Naive B cell (primary cell): ENCODE measurements at regions not wholly inside any gene's neighbourhood (a gene's known extent, or its start where the extent isn't known, plus 50 kb on each side); places are given as distances from the start of the nearest gene placed in this dataset.

Experiments
- ATAC-seq, 2 donors: fragments of 150-1000 bp; cut with Tn5 transposase; 2 replicates each; pipeline ENCODE4 v1.10.0; 2021; ENCODE audit warnings: low read depth in 2 of 2, mild to moderate bottlenecking in 2 of 2, moderate library complexity in 2 of 2
- DNase-seq: peaks from one replicate; pipeline ENCODE4 v3.0.0; 2022
- H3K27ac Mint-ChIP-seq, 6 donors: one replicate each; pipeline ENCODE4 v1.8.0; 2020 to 2022; ENCODE audit warnings: mild to moderate bottlenecking in 6 of 6, mixed read lengths in 6 of 6, moderate library complexity in 5 of 6, inconsistent platforms in 2 of 6
- H3K27me3 Mint-ChIP-seq, 3 donors: one replicate each; pipeline ENCODE4 v1.8.0; 2021 to 2022; ENCODE audit warnings: mixed read lengths in 3 of 3, mild to moderate bottlenecking in 1 of 3
- H3K36me3 Mint-ChIP-seq, 2 donors: one replicate each; pipeline ENCODE4 v1.8.0; 2020 to 2022; ENCODE audit warnings: mixed read lengths in 2 of 2, inconsistent platforms in 1 of 2, mild to moderate bottlenecking in 1 of 2
- H3K4me1 Mint-ChIP-seq, 3 donors: one replicate each; pipeline ENCODE4 v1.8.0; 2020 to 2022; ENCODE audit warnings: mixed read lengths in 3 of 3, inconsistent platforms in 1 of 3, mild to moderate bottlenecking in 1 of 3, moderate library complexity in 1 of 3
- H3K4me3 Mint-ChIP-seq, 8 donors: one replicate each; pipeline ENCODE4 v1.8.0; 2020 to 2022; ENCODE audit warnings: mild to moderate bottlenecking in 8 of 8, mixed read lengths in 8 of 8, moderate library complexity in 8 of 8, inconsistent platforms in 2 of 8
- H3K9me3 Mint-ChIP-seq, 7 donors: one replicate each; pipeline ENCODE4 v1.8.0; 2020 to 2022; ENCODE audit warnings: mixed read lengths in 7 of 7, mild to moderate bottlenecking in 5 of 7, inconsistent platforms in 2 of 7, moderate library complexity in 1 of 7

DNA sequence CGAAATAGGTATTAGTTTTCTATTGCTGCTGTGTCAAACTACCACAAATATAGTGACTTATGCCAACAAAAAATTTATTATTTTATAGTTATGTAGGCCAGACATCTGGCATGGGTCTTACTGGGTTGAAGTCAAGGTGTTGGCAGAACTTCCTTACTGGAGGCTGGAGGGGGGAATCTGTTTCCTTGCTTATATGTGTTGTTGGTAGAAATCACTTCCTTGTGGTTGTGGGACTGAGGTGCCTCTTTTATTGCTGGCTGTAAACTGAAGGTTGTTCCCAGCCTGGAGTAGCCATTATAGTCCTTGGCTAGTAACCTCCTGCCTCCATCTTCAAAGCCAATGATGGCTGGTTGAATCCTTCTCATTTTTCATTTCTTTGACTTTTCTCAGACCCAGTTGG, 439.8 kb upstream of the EEF2KMT start:
- Mint-ChIP-seq H3K27ac (peak overlapping the region in 1 of 6 donors; percentile 11), H3K4me1 (no peaks in the 10 kb centered on the region), H3K27me3 (peaks cover 0 to 11% (median 5%) of the 10 kb centered on the region in 3 donors), H3K4me3 (no peak overlapping the region), H3K36me3 (no peaks in the 10 kb centered on the region), H3K9me3 (peaks cover 0 to 18% (median 5%) of the 10 kb centered on the region in 7 donors)
- ATAC-seq (no peak), DNase-seq (no peak)

DNA sequence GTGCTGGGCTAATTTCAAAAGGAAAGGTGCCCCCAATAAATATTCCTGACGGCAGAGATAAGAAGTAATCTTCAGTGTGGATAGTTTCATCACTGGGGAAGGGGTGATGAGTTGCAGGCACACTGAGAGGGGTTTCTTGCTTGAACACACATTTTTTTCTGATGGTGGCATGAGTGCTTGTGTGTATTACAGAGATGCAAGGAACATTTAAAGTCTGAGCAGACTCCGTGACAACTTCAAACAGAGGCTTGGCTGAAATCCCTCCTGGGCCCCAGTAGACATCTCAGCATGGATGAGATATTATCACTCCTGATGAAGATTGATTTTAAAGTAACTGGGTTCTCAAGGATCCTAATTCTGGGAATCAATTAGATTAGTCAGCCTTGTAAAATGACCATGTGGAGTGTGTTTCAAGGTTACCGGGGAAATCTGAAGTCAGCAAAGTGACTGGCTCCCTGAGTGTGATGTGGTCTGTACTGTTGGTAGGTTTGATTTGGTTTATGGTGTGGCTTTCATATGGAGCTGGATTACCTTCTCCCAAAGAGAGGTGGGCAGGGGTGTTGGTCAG, 435.8 kb upstream of the EEF2KMT start:
- Mint-ChIP-seq H3K4me3 (no peak overlapping the region), H3K27ac (no peak overlapping the region), H3K27me3 (peaks cover 0 to 9% (median 0%) of the 10 kb centered on the region in 3 donors), H3K9me3 (peaks cover 2 to 23% (median 8%) of the 10 kb centered on the region in 7 donors), H3K4me1 (no peaks in the 10 kb centered on the region), H3K36me3 (no peaks in the 10 kb centered on the region)
- DNase-seq: no peak
- no peak for ATAC-seq

DNA sequence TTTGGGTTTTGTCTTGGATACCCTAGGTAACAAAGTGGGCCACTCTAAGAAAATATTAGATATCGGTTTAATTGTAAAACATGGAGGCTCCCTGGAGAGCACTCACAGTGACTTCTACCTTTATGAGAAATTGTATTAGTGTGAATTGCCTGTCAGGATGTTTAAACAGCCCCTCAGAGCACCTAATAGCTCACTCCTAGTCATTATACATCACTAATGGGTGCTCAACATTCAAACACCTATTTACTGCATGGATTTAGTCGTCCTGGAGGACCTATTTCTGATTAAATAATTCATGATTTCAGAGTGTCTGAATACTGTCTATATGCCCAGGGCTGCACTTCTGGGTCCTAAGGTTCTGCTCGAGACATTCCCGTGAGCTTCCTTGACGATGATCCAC, 430.2 kb upstream of the EEF2KMT start:
- no peak overlapping the region for H3K4me3 Mint-ChIP-seq
- peaks cover 0 to 14% (median 4%) of the 10 kb centered on the region in 7 donors for H3K9me3 Mint-ChIP-seq
- no peaks in the 10 kb centered on the region for H3K4me1 Mint-ChIP-seq
- DNase-seq (no peak), ATAC-seq (no peak)
- H3K27me3 Mint-ChIP-seq: peaks cover 6 to 17% (median 8%) of the 10 kb centered on the region in 3 donors
- H3K36me3 Mint-ChIP-seq: no peaks in the 10 kb centered on the region
- no peak overlapping the region for H3K27ac Mint-ChIP-seq

DNA sequence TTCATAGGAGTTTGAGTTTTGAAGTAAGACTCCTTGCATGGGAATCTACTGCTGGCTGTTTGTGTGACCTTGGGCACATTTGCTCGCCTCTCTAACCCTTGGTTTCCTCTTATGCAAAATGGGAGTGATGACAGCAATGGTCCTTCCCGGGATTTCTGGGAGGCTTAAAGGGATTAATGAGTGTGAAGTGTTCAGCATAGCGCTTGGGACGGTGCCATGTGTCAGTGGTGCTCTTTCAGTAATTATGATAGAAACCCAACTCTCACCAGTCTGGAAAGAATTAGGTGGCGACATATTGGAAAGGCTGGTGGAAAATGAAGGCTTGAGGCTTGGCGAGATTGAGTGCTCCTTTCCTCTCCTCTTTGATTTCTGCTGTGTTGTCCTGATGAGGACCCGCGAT, 429.2 kb upstream of the EEF2KMT start:
- Mint-ChIP-seq H3K4me3 (no peak overlapping the region), H3K4me1 (no peaks in the 10 kb centered on the region), H3K27ac (no peak overlapping the region), H3K36me3 (no peaks in the 10 kb centered on the region), H3K9me3 (peaks cover 0 to 14% (median 4%) of the 10 kb centered on the region in 7 donors), H3K27me3 (peaks cover 8 to 21% (median 9%) of the 10 kb centered on the region in 3 donors)
- DNase-seq: no peak
- ATAC-seq: no peak

GRCh38 chr16:5523829-5524228, 426.2 kb upstream of the EEF2KMT start:
- Mint-ChIP-seq H3K27me3 (peaks cover 8 to 21% (median 17%) of the 10 kb centered on the region in 3 donors), H3K36me3 (no peaks in the 10 kb centered on the region), H3K9me3 (peaks cover 0 to 8% (median 5%) of the 10 kb centered on the region in 7 donors), H3K27ac (no peak overlapping the region), H3K4me1 (no peaks in the 10 kb centered on the region), H3K4me3 (no peak overlapping the region)
- no peak for ATAC-seq
- no peak for DNase-seq

- no peaks in the 10 kb centered on the region for H3K36me3 Mint-ChIP-seq
- ATAC-seq (no peak), DNase-seq (no peak)
- H3K4me3 Mint-ChIP-seq: no peak overlapping the region
- peaks cover 0 to 9% (median 0%) of the 10 kb centered on the region in 3 donors for H3K27me3 Mint-ChIP-seq
- no peak overlapping the region for H3K27ac Mint-ChIP-seq
- peaks cover 4 to 19% (median 11%) of the 10 kb centered on the region in 7 donors for H3K9me3 Mint-ChIP-seq
- H3K4me1 Mint-ChIP-seq: no peaks in the 10 kb centered on the region
Observed at GRCh38 chr16:5516115-5516514, 418.5 kb upstream of the EEF2KMT start.

GRCh38 chr16:5512014-5512413, 414.4 kb upstream of the EEF2KMT start:
- no peak overlapping the region for H3K27ac Mint-ChIP-seq
- no peak for DNase-seq
- H3K36me3 Mint-ChIP-seq: no peaks in the 10 kb centered on the region
- H3K4me3 Mint-ChIP-seq: no peak overlapping the region
- ATAC-seq: no peak
- H3K9me3 Mint-ChIP-seq: peaks cover 1 to 25% (median 11%) of the 10 kb centered on the region in 7 donors
- H3K4me1 Mint-ChIP-seq: no peaks in the 10 kb centered on the region
- peaks cover 0 to 4% (median 0%) of the 10 kb centered on the region in 3 donors for H3K27me3 Mint-ChIP-seq

DNA sequence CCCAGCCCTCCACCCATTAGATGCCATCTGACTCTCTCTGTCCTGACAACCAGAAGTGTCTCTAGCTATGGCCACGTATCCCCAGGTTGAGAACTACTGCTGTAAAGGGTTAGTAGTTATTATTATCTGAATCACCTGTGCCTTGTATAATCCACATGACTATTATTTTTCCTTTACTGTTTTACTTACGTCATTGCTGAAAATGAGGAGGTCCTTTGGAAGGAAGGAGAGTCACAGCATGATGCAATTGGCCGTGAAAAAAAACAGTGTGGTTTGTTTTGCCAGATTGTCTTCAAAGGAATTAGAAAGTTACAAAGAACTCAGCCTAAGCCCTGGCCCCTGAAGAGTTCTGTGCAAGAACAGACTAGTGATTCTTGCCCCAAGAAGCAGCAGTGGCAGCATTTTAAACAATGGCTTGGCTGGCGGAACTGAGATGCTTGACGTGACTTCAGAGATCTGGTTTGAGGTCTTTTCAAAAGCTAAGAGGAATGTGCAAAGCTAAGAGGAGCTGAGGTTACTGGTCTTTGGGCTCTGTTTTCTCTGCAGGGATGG, 413.3 kb upstream of the EEF2KMT start:
- no peaks in the 10 kb centered on the region for H3K36me3 Mint-ChIP-seq
- peaks cover 0 to 18% (median 6%) of the 10 kb centered on the region in 7 donors for H3K9me3 Mint-ChIP-seq
- no peaks in the 10 kb centered on the region for H3K4me1 Mint-ChIP-seq
- no peak overlapping the region for H3K27ac Mint-ChIP-seq
- no peak for ATAC-seq
- no peak overlapping the region for H3K4me3 Mint-ChIP-seq
- DNase-seq: no peak
- H3K27me3 Mint-ChIP-seq: peaks cover 0 to 8% (median 6%) of the 10 kb centered on the region in 3 donors

- no peak overlapping the region for H3K4me3 Mint-ChIP-seq
Observed at GRCh38 chr16:5509794-5510193, 412.2 kb upstream of the EEF2KMT start.

DNA sequence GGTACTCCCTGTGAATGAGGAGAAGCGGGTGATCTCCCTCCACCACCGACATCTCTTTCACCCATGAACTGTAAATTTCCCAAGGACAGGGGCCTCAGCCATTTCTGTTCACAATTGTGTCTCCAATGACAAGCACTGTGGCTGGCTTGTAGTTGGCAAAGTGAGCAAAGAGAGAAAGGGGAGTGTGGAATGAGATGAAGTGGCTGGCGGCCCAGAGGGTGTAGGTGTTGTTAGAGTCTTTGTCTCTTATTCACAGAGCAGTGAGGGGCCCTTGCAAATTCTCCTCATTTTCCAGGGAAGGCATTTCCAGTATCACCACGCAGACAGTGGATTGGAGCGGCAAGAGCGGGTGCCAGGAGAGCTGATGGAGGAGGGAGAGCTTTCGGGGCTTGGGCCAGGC, 411.7 kb upstream of the EEF2KMT start:
- DNase-seq (no peak), ATAC-seq (no peak)
- H3K36me3 Mint-ChIP-seq: no peaks in the 10 kb centered on the region
- no peak overlapping the region for H3K4me3 Mint-ChIP-seq
- no peaks in the 10 kb centered on the region for H3K4me1 Mint-ChIP-seq
- H3K27ac Mint-ChIP-seq: no peak overlapping the region
- peaks cover 0 to 8% (median 6%) of the 10 kb centered on the region in 3 donors for H3K27me3 Mint-ChIP-seq
- peaks cover 0 to 15% (median 4%) of the 10 kb centered on the region in 7 donors for H3K9me3 Mint-ChIP-seq

More at GRCh38 chr16:5509794-5510193, 412.2 kb upstream of the EEF2KMT start:
- Mint-ChIP-seq H3K27me3 (peaks cover 0 to 8% (median 6%) of the 10 kb centered on the region in 3 donors), H3K36me3 (no peaks in the 10 kb centered on the region), H3K27ac (no peak overlapping the region), H3K4me1 (no peaks in the 10 kb centered on the region), H3K9me3 (peaks cover 0 to 18% (median 5%) of the 10 kb centered on the region in 7 donors)
- ATAC-seq (no peak), DNase-seq (no peak)

DNA sequence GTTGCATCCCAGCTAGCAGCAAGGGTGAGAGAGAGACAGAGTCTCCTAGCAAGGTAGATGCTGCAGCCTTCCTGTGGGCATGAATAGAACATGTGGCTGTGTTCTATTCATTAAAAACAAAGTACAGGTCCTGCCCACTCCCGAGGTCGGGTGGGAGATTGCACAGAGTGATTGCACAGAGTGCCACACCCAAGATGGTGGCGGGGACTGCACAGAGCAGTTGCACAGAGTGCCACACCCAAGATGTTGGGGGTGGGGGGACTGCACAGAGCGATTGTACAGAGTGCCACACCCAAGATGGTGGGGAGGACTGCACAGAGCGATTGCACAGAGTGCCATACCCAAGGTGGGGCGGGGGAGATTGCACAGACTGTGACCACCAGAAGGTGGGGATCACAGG, 410.8 kb upstream of the EEF2KMT start:
- DNase-seq (no peak), ATAC-seq (no peak)
- Mint-ChIP-seq H3K36me3 (no peaks in the 10 kb centered on the region), H3K27ac (no peak overlapping the region), H3K4me3 (no peak overlapping the region), H3K4me1 (no peaks in the 10 kb centered on the region), H3K27me3 (peaks cover 0 to 8% (median 6%) of the 10 kb centered on the region in 3 donors), H3K9me3 (peaks cover 0 to 13% (median 3%) of the 10 kb centered on the region in 7 donors)

- DNase-seq: no peak
- no peaks in the 10 kb centered on the region for H3K4me1 Mint-ChIP-seq
- H3K27ac Mint-ChIP-seq: no peak overlapping the region
- H3K27me3 Mint-ChIP-seq: peaks cover 0 to 8% (median 6%) of the 10 kb centered on the region in 3 donors
- H3K4me3 Mint-ChIP-seq: no peak overlapping the region
- ATAC-seq: no peak
- peaks cover 0 to 7% (median 0%) of the 10 kb centered on the region in 7 donors for H3K9me3 Mint-ChIP-seq
- no peaks in the 10 kb centered on the region for H3K36me3 Mint-ChIP-seq
Observed at GRCh38 chr16:5506021-5506420, 408.4 kb upstream of the EEF2KMT start.

DNA sequence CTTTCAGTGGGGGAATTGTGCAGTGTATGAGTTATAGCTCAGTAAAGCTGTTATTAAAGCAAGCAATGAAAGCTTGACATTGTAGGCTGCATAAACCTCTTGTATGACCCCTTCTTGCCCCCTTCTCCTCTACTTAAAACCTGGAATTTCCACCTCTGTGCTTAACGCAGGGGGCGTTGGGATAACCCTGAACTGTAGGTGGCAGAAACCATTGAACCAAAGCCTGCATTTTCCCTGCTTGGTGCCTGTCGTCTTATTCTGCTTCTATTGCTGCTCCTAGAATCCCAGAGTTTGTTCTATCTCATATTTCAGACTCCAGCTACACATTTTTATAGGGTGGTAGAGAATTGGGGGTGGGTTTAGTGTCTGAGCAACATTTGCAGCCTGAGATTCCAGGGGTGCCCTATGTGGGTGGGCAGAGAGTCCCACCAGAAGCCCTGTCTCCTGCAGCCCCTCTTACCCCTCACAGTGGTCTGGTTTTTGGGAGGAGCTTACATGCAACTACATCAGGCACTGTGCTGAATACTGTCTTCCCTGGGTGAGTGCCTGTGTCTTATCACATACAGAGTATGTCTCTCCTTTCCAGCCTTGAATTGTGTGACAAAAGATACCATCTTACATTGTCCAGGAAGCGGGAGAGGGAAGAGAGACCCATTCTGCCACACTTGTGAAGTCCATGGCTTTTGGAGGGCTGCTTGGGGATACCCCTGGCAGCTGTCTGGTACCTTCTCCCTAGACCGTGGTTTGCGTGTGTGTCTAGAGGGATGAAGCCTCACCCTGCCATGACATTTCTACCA, 407.7 kb upstream of the EEF2KMT start:
- H3K4me1 Mint-ChIP-seq: no peaks in the 10 kb centered on the region
- H3K36me3 Mint-ChIP-seq: no peaks in the 10 kb centered on the region
- H3K27me3 Mint-ChIP-seq: peaks cover 0 to 12% (median 6%) of the 10 kb centered on the region in 3 donors
- no peak overlapping the region for H3K4me3 Mint-ChIP-seq
- peaks cover 0 to 7% (median 1%) of the 10 kb centered on the region in 7 donors for H3K9me3 Mint-ChIP-seq
- ATAC-seq (no peak), DNase-seq (no peak)
- peak overlapping the region in 1 of 6 donors; percentile 27 for H3K27ac Mint-ChIP-seq
